Islet of Langerhans (tissue), 1 donor: ENCODE measurements at regions not wholly inside any gene's neighbourhood (a gene's known extent, or its start where the extent isn't known, plus 50 kb on each side); places are given as distances from the start of the nearest gene placed in this dataset.

ENCODE experiments used
- FAIRE-seq: peaks from one replicate; lab custom pipeline; 2011; peaks lifted over from hg19 to GRCh38; lab: Jason Lieb, UNC

DNA sequence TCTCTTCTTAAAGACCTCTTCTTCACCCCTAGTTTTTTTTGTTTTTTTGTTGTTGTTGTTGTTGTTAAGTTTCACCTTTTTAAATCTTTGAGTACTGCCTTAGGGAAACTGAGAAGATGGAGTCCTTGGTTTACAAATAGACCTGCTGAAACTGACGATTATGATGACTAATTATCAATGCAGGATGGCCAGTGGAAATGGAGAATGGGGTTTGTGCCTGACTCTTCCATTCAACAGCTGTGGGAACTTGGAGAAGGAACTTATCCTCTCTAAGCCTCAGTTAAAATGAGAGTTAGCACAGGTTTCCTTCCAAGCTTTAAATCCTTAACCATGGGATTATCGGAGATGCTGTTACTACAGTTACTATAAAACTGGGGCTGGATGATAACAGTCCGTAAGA lies 66.7 kb upstream of the PNMA1 start:
- FAIRE-seq: no peak

DNA sequence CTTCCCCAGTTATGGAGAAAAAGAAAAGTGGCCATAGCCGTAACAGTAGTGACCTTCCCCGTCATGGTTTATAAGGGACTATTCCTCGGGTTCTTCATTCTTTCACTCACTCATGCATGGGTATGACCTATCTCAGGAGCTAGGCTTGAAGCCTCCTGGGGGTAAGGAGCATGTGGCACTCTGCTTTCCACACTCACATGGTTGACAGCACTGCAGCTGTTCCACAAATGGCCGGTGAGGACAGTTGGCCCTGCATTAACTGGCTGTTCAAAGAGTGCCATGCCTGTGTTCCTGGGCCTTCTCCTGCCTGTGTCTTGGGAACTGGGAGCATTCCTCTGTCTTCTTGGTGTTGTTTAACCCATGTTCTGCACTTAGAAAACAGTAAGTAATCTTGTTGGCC lies 66.2 kb upstream of the PNMA1 start:
- FAIRE-seq: no peak

DNA sequence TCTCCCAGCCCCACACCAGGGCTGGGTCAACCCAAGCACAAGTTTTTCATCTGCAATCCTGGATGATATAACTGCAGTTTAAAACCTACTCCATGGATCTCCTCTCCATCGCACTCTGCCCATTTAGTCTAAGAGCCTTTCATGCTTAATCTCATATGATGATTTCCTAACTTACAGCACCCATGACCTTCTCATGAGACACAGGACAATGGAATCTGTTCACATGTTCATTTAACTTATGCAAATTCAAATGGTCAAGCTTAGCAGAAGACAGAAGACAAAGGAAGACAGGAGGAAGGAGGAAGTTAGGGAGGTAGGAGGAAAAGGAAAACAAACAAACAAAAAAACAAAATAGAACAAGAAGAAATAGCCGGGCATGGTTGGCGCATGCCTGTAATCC lies 64.6 kb upstream of the PNMA1 start:
- no peak for FAIRE-seq

DNA sequence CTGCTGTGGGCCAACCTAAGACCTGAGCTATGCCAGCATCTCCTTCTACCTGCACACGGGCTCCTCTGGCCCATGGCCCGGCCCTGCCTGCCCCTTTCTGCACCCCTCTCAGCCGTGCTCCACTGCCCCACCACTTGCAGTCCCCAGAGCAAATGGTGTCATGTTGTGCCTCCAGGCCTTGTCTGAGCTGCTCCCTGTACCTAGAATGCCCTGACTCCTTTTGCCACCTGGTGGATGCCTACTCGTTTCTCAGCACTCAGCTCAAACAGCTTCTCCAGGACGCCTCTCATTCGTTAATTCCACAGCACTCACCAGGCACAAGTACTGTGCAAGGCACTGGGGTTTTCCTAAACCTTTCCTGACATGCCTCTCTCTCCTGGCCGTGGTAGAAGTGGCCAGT lies 63.2 kb upstream of the PNMA1 start:
- no peak for FAIRE-seq

DNA sequence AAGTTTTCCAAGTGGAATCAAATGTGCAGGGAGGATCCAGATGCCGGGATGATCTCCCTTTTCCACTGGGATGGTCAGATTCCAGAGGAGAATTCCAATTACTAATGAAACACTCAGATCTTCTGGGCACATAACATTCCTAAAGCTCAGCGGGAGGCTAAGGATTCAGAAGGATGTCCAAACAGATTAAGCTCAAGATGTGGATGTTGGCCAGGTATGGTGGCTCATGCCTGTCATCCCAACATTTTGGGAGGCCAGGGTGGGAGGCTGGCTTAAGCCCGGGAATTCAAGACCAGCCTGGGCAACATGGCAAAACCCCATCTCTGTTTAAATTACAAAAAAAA lies 62.0 kb upstream of the PNMA1 start:
- FAIRE-seq: no peak

DNA sequence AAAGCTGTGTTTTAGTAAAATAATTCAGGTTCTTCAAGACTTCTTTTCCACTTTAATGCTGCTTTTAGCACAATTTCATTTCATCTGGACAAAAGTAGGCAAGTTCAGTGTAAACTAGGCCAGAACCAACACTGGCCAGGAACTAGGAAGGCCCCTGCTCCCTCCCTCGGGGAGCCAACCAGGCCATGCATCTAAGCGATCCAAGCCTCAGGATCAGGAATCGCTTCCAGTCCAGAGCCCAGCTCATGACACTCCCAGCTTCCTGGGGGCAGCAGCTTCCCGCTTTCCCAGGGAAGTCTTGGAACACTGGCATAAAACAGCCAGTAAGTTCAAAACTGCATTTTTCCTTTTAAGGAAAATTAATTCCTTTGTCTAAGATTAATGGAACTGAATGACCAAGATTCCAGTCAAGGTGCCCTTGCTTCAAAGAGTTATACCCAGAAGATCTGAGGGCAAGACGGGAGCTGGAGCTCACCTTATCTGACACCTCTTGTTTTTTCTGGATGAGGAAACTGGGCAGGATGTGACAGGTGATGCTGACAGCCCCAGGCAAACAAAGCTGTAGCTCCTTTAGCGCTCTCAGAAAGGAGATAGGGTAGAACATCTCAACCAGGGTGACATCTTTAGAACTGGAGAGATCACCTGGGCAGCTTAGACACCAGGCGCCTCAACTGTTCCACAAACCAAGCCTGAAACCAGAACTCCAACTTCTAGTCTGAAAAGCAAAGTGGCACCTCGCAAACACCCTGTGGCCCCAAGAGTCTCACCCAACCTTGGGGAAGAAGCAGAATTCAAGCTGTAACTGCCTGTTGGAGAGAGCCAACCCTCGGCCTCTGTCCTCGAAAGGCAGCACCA lies 61.4 kb upstream of the PNMA1 start:
- no peak for FAIRE-seq

DNA sequence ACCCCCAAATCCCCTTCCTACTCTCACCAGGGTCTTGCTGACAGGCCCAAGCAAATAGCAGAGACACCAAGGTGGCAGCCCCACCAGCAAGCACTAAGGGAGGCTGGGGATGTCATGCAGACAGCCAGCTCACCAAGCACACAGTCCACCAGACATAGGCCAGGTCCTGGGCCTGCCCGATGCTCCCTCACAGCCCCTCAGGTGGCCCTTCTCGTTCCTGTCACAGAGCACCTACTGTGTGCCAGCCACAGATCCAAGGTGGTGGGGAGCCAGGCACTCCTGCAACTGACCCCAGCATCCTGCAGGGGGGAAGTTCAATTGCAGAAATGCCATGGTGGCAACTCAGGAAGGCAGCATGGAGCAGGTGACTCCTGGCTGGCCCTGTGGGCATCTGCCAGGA lies 60.5 kb upstream of the PNMA1 start:
- no peak for FAIRE-seq

DNA sequence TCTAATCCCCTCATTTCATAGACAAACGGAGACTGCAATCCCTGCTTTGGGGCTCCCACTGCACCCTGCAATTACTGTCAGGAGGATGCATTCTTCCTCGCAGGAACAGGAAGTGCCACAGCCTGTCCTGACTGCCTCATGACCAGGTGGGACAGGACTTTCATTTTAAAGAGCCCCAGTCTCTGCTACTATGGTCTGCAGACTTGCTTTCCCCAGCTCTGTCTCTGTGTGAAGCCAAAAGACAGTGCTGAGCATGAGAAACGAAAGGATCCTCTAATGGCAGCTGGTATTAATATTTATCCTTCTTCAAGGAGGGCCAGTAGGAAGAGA lies 60.0 kb upstream of the PNMA1 start:
- no peak for FAIRE-seq

DNA sequence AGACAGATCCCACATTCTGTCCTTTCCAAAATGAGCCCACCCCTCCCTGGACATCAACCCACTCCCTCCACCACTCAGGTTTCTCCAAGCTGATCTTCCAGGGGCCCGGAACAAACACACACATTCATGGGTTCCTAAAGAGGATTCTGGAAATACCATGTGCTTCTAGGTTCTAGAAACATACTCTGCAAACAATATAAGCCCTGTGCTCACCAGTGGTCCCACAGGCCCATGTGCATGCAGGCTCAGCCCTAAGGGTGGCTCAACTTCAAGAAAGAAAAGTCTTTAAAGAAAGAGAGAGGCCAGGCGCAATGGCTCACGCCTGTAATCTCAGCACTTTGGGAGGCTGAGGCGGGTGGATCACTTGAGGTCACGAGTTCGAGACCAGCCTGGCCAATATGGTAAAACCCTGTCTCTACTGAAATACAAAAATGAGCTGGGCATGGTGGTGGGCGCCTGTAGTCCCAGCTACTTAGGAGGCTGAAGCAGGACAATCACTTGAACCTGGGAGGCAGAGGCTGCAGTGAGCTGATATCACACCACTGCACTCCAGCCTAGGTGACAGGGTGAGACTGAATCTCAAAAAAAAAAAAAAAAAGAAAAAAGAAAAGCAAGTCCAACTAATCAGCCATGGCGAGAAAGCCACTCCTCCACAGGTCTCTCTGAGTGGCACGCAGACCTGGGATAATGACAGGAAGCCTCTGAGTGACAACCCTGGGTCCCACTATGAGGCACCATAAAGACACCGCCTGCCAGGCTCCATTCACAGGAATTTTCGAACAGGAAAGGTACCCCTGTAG lies 59.5 kb upstream of the PNMA1 start:
- FAIRE-seq: no peak

DNA sequence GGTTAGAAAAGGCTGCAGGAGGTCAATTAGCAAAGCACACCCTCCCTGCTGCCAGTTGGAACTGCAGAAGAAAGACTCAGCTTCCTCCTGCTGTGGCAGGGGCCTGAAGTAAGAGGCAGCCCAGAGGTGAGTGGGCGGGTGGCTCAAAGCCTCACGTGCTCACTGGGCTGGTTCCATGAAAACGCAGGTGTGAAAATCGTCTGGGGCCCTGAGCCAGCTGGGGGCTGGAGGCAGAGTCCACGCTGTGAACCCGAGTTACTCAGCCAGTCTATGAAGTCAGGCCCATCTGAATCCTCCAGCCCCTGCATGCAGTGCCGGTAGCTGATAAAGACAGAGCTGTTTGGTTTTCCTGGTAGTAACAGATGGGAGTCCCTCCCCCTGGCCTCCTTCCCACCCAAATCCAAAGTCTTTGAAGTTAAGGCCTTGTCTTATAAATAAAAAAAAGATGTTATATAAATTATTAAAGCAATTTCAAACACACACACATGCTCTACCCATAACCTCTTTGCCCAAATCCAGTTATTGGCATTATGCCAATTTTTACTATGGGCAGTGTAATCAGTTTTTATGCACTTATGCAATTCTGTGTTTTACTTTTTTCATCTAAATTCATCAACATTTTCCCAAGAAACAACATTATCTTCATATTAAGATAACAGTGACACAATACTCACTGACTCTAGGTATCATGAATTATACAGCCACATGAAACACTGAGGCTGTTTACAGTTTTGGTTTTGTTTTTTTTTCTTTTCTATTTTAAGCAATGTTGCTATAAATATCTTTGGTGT lies 57.9 kb upstream of the PNMA1 start:
- FAIRE-seq: peak; percentile 81

DNA sequence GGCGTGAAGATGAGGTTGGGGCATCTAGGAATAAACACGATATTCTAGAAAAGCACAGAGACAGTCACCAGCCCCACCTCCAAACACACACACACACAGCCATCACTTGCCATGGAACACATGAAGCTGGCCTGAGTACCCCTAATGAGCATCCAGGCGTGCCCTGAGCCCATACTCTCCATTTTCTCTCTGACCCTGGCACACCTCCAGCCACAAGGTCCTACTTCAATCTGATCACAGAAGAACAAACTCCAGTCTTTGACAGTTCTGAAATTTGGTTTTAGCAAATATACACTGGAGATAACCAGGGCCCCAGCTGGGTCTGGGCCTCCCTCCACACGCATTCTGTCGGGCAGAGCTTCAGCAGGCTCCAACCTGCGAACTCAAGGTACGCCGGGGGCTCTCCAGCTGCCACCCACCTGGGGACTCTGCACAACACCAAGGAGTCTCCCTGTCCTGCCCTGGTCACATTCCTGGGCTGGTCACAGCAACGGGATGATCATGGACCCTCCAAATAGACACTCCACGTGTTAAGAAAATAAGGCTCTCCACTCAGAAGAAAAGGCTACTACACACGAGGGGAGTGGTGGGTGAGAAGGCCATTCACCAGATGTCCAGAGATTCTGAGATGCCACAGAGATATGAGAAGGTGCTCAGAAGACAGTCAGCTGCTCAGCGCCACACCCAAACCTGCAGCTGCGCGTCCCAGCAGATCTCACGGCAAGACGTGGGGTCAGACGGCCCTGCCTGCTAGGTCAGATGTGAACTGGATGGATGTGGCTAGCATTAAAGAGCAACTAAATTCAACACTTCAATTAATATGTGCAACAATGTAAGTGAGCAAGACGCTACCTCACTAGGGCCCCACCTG lies 57.0 kb upstream of the PNMA1 start:
- no peak for FAIRE-seq

DNA sequence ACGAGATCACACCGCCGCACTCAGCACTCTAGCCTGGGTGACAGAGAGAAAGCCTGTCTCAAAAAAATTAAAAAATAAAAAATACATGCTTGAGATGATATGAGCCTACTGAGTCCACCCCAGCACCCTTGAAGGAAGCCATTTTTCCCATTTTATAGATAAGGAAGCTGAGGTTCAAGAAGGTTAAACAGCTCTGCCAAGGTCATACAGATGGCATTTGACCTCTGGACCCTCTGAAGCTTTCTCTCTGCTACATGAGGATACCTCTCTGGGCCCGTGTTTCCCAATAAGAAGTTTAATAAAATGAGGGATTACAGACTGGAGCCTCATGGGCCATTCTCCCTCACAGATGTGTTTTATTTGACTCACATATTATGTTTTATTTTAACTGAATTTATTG lies 53.9 kb upstream of the PNMA1 start:
- no peak for FAIRE-seq

DNA sequence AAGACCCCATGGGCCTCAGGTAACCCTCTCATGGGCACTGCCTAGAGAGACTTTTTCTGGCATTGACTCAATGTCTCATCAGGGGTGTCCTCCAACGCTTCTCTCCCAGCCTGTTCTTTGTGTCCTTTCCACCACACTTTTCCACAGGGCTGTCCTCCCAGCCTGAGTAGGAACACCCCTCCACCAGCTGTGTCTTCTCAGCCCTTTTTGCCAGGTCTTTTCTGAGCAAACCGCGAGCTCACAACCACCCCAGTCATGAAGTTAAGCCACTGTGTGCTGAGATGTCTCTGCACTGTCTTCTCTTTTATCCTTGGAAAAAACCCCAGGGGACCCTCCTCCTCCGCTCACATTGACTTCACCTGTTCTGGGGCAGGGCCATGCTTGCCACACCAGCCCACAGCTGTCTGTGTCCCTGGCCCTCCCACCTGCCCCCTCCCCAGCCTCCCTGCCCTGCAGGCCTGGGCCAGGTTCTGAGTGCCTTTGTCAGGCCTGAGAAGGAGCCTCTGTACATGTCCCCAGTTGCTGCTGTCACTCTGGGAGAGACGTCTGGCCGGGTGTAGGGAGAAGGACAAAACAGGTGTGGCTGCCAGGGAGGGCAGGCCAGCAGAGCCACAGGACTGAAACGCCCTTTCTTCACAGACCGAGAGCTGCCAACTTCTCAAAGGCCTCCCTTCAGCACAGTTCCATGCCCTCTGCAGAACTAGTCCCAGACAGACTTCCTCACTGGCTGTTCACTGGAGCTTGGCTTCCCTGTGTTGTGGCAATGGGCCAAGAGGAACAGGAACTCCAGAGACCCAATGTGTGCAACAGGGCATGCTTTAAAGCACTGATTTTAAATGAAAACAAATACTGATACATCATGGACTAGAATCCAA lies 50.5 kb upstream of the PNMA1 start:
- no peak for FAIRE-seq
